Stimulated activated naive CD8-positive, alpha-beta T cell treated with anti-CD3 and anti-CD28 coated beads, Interleukin-15, Interleukin-2, amounts not matched to agents 100 ng/mL and 50 ng/mL, for 24 hours (primary cell): ENCODE measurements at regions not wholly inside any gene's neighbourhood (a gene's known extent, or its start where the extent isn't known, plus 50 kb on each side); places are given as distances from the start of the nearest gene placed in this dataset.

Source experiments
- H3K27ac Mint-ChIP-seq: one replicate; pipeline ENCODE4 v1.8.0; 2021; ENCODE audit warnings: mild to moderate bottlenecking, mixed read lengths
- H3K27me3 Mint-ChIP-seq: one replicate; pipeline ENCODE4 v1.8.0; 2021; ENCODE audit warnings: mixed read lengths
- H3K36me3 Mint-ChIP-seq: one replicate; pipeline ENCODE4 v1.8.0; 2021; ENCODE audit warnings: low read depth, mixed read lengths
- H3K4me1 Mint-ChIP-seq: one replicate; pipeline ENCODE4 v1.8.0; 2021; ENCODE audit warnings: low read depth, mixed read lengths
- H3K4me3 Mint-ChIP-seq: one replicate; pipeline ENCODE4 v1.8.0; 2021; ENCODE audit warnings: mild to moderate bottlenecking, mixed read lengths
- H3K9me3 Mint-ChIP-seq: one replicate; pipeline ENCODE4 v1.8.0; 2021; ENCODE audit warnings: mixed read lengths

DNA sequence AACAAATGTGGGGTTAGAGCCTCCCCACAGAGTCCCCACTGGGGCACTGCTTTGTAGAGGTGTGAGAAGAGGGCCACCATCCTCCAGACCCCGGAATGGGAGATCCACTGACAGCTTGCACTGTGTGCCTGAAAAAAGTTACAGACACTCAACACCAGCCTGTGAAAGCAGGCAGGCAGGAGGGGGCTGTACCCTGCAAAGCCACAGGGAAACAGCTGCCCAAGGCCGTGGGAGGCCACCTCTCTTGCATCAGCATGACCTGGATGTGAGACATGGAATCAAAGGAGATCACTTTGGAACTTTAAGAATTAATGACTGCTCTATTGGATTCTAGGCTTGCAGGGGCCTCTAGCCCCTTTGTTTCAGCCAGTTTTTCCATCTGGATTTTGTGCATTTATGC, 782.3 kb downstream of the BRINP1 start:
- Mint-ChIP-seq H3K27ac (no peak overlapping the region), H3K36me3 (no peaks in the 10 kb centered on the region), H3K27me3 (no peaks in the 10 kb centered on the region), H3K4me1 (no peaks in the 10 kb centered on the region), H3K9me3 (peaks cover 6% of the 10 kb centered on the region), H3K4me3 (no peak overlapping the region)

DNA sequence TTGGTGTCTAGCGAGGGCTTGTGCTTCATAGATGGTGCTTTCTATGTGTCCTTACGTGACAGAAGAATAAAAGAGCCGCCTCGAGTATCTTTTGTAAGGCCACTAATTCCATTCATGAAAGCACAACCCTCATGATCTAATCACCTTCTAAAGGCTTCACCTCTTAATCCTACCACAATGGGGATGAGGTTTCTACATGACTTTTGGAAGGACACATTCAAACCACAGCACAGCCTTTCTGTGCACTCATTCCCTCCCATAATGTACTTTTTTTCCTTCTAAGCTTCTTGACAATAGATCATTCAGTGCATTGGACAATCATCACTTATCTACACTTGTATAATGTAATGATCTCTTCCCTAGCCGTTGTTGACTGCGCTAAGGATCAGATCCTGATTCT, 774.8 kb downstream of the BRINP1 start:
- Mint-ChIP-seq H3K27me3 (no peaks in the 10 kb centered on the region), H3K4me1 (no peaks in the 10 kb centered on the region), H3K36me3 (no peaks in the 10 kb centered on the region), H3K9me3 (no peaks in the 10 kb centered on the region), H3K27ac (no peak overlapping the region), H3K4me3 (no peak overlapping the region)

DNA sequence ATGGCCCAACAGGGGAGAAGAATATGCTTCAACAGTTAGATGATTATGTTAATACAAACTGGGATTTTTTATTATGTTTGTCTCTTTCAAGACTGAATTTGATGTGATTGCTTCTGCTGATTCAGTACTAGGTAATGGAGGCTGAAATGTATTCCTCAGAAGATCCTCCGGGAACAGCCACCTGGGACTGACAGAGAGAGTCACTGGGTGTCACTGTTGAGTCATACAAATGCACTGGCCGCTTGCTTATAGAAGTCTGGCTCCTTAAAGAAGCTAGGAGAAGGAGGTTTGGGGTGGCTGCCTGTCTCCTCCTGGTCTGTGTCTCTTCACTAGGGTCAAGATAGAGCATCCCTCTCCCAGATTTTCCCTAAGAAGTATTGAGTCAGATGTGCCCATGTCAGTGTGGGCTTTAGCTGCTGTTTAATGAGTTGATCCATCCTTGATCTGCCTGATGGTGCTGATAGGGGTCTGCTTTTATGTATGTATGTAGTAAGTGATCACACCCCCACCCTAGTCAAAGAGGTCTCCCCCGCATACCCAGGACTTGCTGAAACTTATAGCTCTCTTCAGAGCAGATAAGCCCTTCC, 773.4 kb downstream of the BRINP1 start:
- Mint-ChIP-seq H3K27ac (no peak overlapping the region), H3K4me3 (no peak overlapping the region), H3K4me1 (no peaks in the 10 kb centered on the region), H3K27me3 (no peaks in the 10 kb centered on the region), H3K36me3 (no peaks in the 10 kb centered on the region), H3K9me3 (no peaks in the 10 kb centered on the region)

DNA sequence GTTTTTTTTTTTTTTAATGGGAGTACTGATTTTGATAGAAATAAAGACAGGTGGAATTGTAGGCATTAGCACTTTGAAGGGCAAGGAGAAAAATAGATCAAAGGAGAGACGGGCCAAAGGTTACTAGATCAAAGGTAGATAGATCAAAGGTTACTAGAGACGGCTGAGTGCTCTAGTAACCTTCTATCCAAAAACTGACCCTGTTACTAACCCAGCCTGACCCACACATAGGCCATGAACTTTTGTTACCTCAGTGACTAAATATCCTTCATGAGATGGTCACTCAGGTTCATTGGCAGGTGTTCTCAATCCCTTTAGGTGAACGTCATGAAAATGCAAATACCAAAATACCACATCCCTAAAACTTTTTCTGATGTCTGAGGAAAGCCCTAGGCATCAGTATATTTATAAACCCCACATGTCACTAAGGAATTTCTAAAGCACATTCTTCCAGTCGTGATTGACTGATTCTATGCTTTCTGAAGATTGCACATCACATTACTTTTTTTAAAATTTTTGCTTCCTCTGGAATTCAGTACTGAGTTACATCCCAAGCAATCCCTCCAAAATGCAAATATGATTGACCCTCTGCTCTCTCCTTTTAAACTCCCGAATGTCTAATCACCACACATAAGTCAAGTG, 772.7 kb downstream of the BRINP1 start:
- Mint-ChIP-seq H3K27ac (no peak overlapping the region), H3K9me3 (no peaks in the 10 kb centered on the region), H3K27me3 (no peaks in the 10 kb centered on the region), H3K4me3 (no peak overlapping the region), H3K4me1 (no peaks in the 10 kb centered on the region), H3K36me3 (no peaks in the 10 kb centered on the region)

DNA sequence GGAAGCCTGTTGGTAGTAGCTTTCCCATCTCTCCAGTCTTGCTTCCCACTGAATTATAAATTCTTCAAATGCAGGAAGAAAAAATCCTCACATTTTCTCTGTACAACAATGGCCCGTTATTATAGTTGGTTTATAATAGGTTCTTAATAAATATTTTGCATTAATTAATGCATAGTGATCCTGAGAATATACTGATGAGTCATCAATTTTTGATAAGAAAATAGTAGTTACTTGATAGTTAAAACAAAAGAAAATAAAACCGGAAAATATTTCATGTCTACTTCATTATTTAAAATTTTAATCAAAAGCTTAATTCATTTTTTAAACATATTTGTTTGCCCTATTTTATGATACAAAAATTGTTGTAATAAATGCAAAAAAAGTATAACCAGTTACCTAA, 762.6 kb downstream of the BRINP1 start:
- no peaks in the 10 kb centered on the region for H3K27me3 Mint-ChIP-seq
- H3K4me3 Mint-ChIP-seq = no peak overlapping the region
- H3K4me1 Mint-ChIP-seq = no peaks in the 10 kb centered on the region
- H3K36me3 Mint-ChIP-seq = no peaks in the 10 kb centered on the region
- H3K9me3 Mint-ChIP-seq = peaks cover 3% of the 10 kb centered on the region
- no peak overlapping the region for H3K27ac Mint-ChIP-seq

GRCh38 chr9:118609355-118610044, 759.7 kb downstream of the BRINP1 start:
- H3K4me3 Mint-ChIP-seq = no peak overlapping the region
- peaks cover 3% of the 10 kb centered on the region for H3K9me3 Mint-ChIP-seq

DNA sequence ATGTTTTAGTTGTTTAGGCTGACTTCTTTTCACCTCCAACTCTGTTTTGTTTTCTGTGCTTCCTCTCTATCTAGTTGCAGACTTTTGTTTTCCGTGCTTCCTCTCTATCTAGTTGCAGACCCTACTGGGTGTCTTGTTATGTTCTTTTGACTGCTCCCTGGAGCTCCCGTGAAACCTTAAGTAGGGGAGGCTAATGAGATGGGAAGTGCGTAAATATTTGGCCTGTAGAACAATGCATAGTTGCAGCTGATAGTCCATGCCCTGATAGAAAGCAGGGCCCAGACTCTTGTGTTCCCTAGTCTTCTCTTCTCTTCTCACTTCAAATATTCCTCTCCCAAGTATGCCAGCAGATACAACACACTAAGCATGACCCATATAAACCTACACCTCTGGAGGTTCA, 757.0 kb downstream of the BRINP1 start:
- Mint-ChIP-seq H3K4me1 (no peaks in the 10 kb centered on the region), H3K4me3 (no peak overlapping the region), H3K36me3 (no peaks in the 10 kb centered on the region)

More at GRCh38 chr9:118609355-118610044, 759.7 kb downstream of the BRINP1 start:
- Mint-ChIP-seq H3K27ac (no peak overlapping the region), H3K36me3 (no peaks in the 10 kb centered on the region), H3K27me3 (no peaks in the 10 kb centered on the region), H3K4me1 (no peaks in the 10 kb centered on the region)

GRCh38 chr9:118613996-118614395, 755.2 kb downstream of the BRINP1 start:
- no peak overlapping the region for H3K27ac Mint-ChIP-seq
- no peaks in the 10 kb centered on the region for H3K36me3 Mint-ChIP-seq
- H3K27me3 Mint-ChIP-seq = no peaks in the 10 kb centered on the region
- peaks cover 17% of the 10 kb centered on the region for H3K9me3 Mint-ChIP-seq
- no peaks in the 10 kb centered on the region for H3K4me1 Mint-ChIP-seq
- no peak overlapping the region for H3K4me3 Mint-ChIP-seq

More for the DNA sequence above, 757.0 kb downstream of the BRINP1 start:
- Mint-ChIP-seq H3K27ac (no peak overlapping the region), H3K9me3 (peaks cover 8% of the 10 kb centered on the region), H3K27me3 (no peaks in the 10 kb centered on the region)

DNA sequence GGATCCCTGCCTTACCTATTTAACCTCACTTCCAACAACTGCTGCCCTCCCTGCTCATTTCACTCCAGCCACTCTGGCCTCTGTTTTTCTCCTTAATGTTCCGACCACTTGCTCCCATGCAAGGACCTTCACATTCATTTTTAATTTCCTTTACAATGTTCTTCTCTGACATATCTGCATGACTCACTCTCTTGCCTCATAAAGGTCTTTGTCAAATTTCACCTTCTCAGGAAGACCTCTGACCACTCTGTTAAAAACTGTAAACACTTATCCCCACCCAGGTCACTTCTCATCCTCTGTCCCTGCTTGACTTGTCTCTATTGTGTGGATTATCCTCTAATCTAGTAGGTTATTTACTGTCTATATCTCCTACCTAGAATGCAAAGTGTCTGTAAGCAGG, 751.2 kb downstream of the BRINP1 start:
- Mint-ChIP-seq H3K4me3 (no peak overlapping the region), H3K27ac (no peak overlapping the region), H3K9me3 (peaks cover 20% of the 10 kb centered on the region), H3K36me3 (no peaks in the 10 kb centered on the region), H3K27me3 (no peaks in the 10 kb centered on the region), H3K4me1 (no peaks in the 10 kb centered on the region)

- Mint-ChIP-seq H3K27me3 (no peaks in the 10 kb centered on the region), H3K9me3 (peaks cover 20% of the 10 kb centered on the region), H3K4me1 (no peaks in the 10 kb centered on the region), H3K36me3 (no peaks in the 10 kb centered on the region), H3K27ac (no peak overlapping the region), H3K4me3 (no peak overlapping the region)
Observed at GRCh38 chr9:118618849-118619248, 750.4 kb downstream of the BRINP1 start.

- Mint-ChIP-seq H3K36me3 (no peaks in the 10 kb centered on the region), H3K4me3 (no peak overlapping the region), H3K27ac (no peak overlapping the region), H3K4me1 (no peaks in the 10 kb centered on the region), H3K27me3 (no peaks in the 10 kb centered on the region), H3K9me3 (peaks cover 7% of the 10 kb centered on the region)
Observed at GRCh38 chr9:118624608-118625007, 744.6 kb downstream of the BRINP1 start.

DNA sequence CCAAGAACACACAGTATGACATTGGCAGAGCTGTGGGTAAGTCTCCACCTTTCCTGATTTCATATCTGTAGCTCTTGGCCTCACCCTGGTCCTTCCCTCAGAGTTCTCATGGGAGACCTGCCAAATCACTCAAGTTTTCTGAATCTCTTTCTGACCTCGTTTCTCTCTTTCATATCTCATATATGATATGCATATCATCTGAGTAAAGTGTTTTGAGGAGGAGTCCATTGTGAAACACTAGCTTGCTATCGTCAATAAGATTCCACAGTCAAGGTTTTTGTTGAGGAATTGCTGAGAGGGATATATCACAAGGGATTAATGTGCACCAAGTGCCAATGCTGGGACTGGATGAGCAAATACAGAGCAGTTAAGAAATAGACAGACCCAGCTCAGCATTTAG, 739.2 kb downstream of the BRINP1 start:
- Mint-ChIP-seq H3K4me3 (no peak overlapping the region), H3K27ac (no peak overlapping the region), H3K36me3 (no peaks in the 10 kb centered on the region), H3K4me1 (no peaks in the 10 kb centered on the region), H3K27me3 (no peaks in the 10 kb centered on the region), H3K9me3 (peaks cover 26% of the 10 kb centered on the region)

- Mint-ChIP-seq H3K4me3 (no peak overlapping the region), H3K36me3 (no peaks in the 10 kb centered on the region), H3K9me3 (peaks cover 26% of the 10 kb centered on the region)
Observed at GRCh38 chr9:118630931-118631595, 738.2 kb downstream of the BRINP1 start.

GRCh38 chr9:118631956-118632355, 737.3 kb downstream of the BRINP1 start:
- Mint-ChIP-seq H3K4me1 (no peaks in the 10 kb centered on the region), H3K27me3 (no peaks in the 10 kb centered on the region), H3K27ac (no peak overlapping the region), H3K4me3 (no peak overlapping the region), H3K36me3 (no peaks in the 10 kb centered on the region), H3K9me3 (peaks cover 26% of the 10 kb centered on the region)

More at GRCh38 chr9:118630931-118631595, 738.2 kb downstream of the BRINP1 start:
- H3K27me3 Mint-ChIP-seq = no peaks in the 10 kb centered on the region
- no peak overlapping the region for H3K27ac Mint-ChIP-seq
- no peaks in the 10 kb centered on the region for H3K4me1 Mint-ChIP-seq

GRCh38 chr9:118635416-118635815, 733.8 kb downstream of the BRINP1 start:
- H3K9me3 Mint-ChIP-seq = peaks cover 39% of the 10 kb centered on the region

More at GRCh38 chr9:118635416-118635815, 733.8 kb downstream of the BRINP1 start:
- Mint-ChIP-seq H3K27ac (no peak overlapping the region), H3K4me1 (no peaks in the 10 kb centered on the region), H3K4me3 (no peak overlapping the region), H3K27me3 (no peaks in the 10 kb centered on the region), H3K36me3 (no peaks in the 10 kb centered on the region)
